Loucy (cell line): ENCODE measurements at regions not wholly inside any gene's neighbourhood (a gene's known extent, or its start where the extent isn't known, plus 50 kb on each side); places are given as distances from the start of the nearest gene placed in this dataset.

Experiments used
- H2AFZ ChIP-seq: fragments of 200-600 bp; sonication (generic); 2 replicates; pipeline ENCODE4 v1.6.0; 2016; ENCODE audit warnings: antibody characterized with exemption, mild to moderate bottlenecking, low read length, moderate library complexity
- H3F3A ChIP-seq: fragments of 200-600 bp; 2 replicates; pipeline ENCODE4 v1.6.0; 2016; ENCODE audit warnings: antibody characterized with exemption, low read depth, mild to moderate bottlenecking
- H3K27me3 ChIP-seq: fragments of 200-600 bp; sonication (generic); 2 replicates; pipeline ENCODE4 v1.6.1; 2014; ENCODE audit warnings: low read length, mild to moderate bottlenecking; ENCODE audit not compliant: insufficient read depth, poor library complexity, severe bottlenecking
- H3K36me3 ChIP-seq: fragments of 200-600 bp; sonication (generic); 2 replicates; pipeline ENCODE4 v1.6.1; 2016; ENCODE audit warnings: low read length; ENCODE audit not compliant: insufficient read depth
- H3K4me1 ChIP-seq: fragments of 200-600 bp; sonication (generic); 2 replicates; pipeline ENCODE4 v1.5.1; 2014; ENCODE audit warnings: low read length, mild to moderate bottlenecking; ENCODE audit not compliant: insufficient read depth, poor library complexity, severe bottlenecking
- H3K4me2 ChIP-seq: fragments of 200-600 bp; sonication (generic); 2 replicates; pipeline ENCODE4 v1.6.0; 2014; ENCODE audit warnings: antibody characterized with exemption, low read length, low read depth, mild to moderate bottlenecking; ENCODE audit not compliant: poor library complexity, severe bottlenecking
- H3K4me3 ChIP-seq: fragments of 200-600 bp; sonication (generic); 2 replicates; pipeline ENCODE4 v1.5.1; 2014; ENCODE audit warnings: low read length, mild to moderate bottlenecking, mixed read lengths; ENCODE audit not compliant: poor library complexity, severe bottlenecking
- H3K79me2 ChIP-seq: fragments of 200-600 bp; sonication (generic); 2 replicates; pipeline ENCODE4 v1.6.1; 2014; ENCODE audit warnings: low read length; ENCODE audit not compliant: insufficient read depth
- H3K9ac ChIP-seq: fragments of 200-600 bp; sonication (generic); 2 replicates; pipeline ENCODE4 v1.6.0; 2014; ENCODE audit warnings: mild to moderate bottlenecking, low read depth, low read length, moderate library complexity; ENCODE audit not compliant: poor library complexity, severe bottlenecking
- H3K9me2 ChIP-seq: fragments of 200-600 bp; sonication (generic); replicated peaks from 2 replicates; pipeline ENCODE4 v1.6.1; 2016; ENCODE audit warnings: low read depth, low read length, mixed read lengths
- H3K9me3 ChIP-seq: fragments of 200-600 bp; sonication (generic); 2 replicates; pipeline ENCODE4 v1.6.1; 2014; ENCODE audit warnings: mild to moderate bottlenecking, antibody characterized with exemption, low read length, low read depth; ENCODE audit not compliant: insufficient read depth
- H4K20me1 ChIP-seq: fragments of 200-600 bp; sonication (generic); 2 replicates; pipeline ENCODE4 v1.6.0; 2014; ENCODE audit warnings: antibody characterized with exemption, low read length, mild to moderate bottlenecking; ENCODE audit not compliant: insufficient read depth, poor library complexity, severe bottlenecking
- CTCF ChIP-seq: fragments of 200-600 bp; sonication (generic); conservative IDR thresholded peaks from 2 replicates; pipeline ENCODE4 v1.5.1; 2014; ENCODE audit warnings: mild to moderate bottlenecking, antibody characterized with exemption, low read length
- EZH2phosphoT487 ChIP-seq: fragments of 200-600 bp; IDR thresholded peaks from 2 replicates; pipeline ENCODE4 v1.6.1; 2018; ENCODE audit warnings: antibody characterized with exemption, mild to moderate bottlenecking, moderate library complexity, borderline replicate concordance

GRCh38 chr4:69044247-69044646, 52.0 kb upstream of the UGT2B7 start:
- H3K36me3 ChIP-seq, result no peaks in the 10 kb centered on the region
- TF ChIP-seq CTCF (no peak), EZH2phosphoT487 (no peak)
- H3K27me3 ChIP-seq, result no peaks in the 10 kb centered on the region

More at GRCh38 chr4:69044247-69044646, 52.0 kb upstream of the UGT2B7 start:
- H3K9me3 ChIP-seq, result no peaks in the 10 kb centered on the region
- H3K9ac ChIP-seq, result no peak overlapping the region
- no peaks in the 10 kb centered on the region for H3K4me1 ChIP-seq
- no peak overlapping the region for H2AFZ ChIP-seq
- H3K9me2 ChIP-seq, result 0 out of 2 replicates have a peak, but pooled peaks cover 5% of the 10 kb centered on the region
- H3F3A ChIP-seq, result no peaks in the 10 kb centered on the region
- no peaks in the 10 kb centered on the region for H3K79me2 ChIP-seq
- no peaks in the 10 kb centered on the region for H4K20me1 ChIP-seq
- H3K4me3 ChIP-seq, result no peak overlapping the region
- H3K4me2 ChIP-seq, result no peak overlapping the region
